ENCODE measurements at regions not wholly inside any gene's neighbourhood (a gene's known extent, or its start where the extent isn't known, plus 50 kb on each side); places are given as distances from the start of the nearest gene placed in this dataset.

GRCh38 chr2:194705398-194705797, 951.6 kb upstream of the SLC39A10 start:
- POLR2A ChIA-PET: no interaction called here
- no peaks in the 10 kb centered on the region for H3K36me3 ChIP-seq (ENCODE audit: control insufficient read depth in 1 of 2, insufficient read depth in 2 of 2, low read length in 2 of 2)
- H4K20me1 ChIP-seq (ENCODE audit: insufficient read depth): no peaks in the 10 kb centered on the region
- no peak overlapping the region for H2AFZ ChIP-seq (ENCODE audit: low read depth, low read length, poor library complexity, severe bottlenecking)
- no peaks in the 10 kb centered on the region for H3K9me2 ChIP-seq (ENCODE audit: insufficient read depth)
- DNase-seq (ENCODE audit: low read depth, low spot score): no peak
- no TSS peak for BruUV-seq (replicated peaks)
- H3K27ac ChIP-seq (ENCODE audit: low read depth, low read length): no peak overlapping the region
- TF ChIP-seq EZH2phosphoT487 (IDR thresholded peaks at IDR 0.05; ENCODE audit: borderline replicate concordance): no peak
- TF ChIP-seq ZNF274 (IDR thresholded peaks at IDR 0.05; ENCODE audit: low read depth, low read length): no peak
- TF ChIP-seq POLR2A (IDR thresholded peaks at IDR 0.05; ENCODE audit: borderline replicate concordance, extremely low read depth, insufficient read depth, insufficient read length): no peak
- no peak for TF ChIP-seq CEBPB (IDR thresholded peaks at IDR 0.05; ENCODE audit: low read depth)
- TF ChIP-seq POLR2AphosphoS5 (IDR thresholded peaks at IDR 0.05; ENCODE audit: low read depth, low read length): no peak
- TF ChIP-seq, protein P1, sequence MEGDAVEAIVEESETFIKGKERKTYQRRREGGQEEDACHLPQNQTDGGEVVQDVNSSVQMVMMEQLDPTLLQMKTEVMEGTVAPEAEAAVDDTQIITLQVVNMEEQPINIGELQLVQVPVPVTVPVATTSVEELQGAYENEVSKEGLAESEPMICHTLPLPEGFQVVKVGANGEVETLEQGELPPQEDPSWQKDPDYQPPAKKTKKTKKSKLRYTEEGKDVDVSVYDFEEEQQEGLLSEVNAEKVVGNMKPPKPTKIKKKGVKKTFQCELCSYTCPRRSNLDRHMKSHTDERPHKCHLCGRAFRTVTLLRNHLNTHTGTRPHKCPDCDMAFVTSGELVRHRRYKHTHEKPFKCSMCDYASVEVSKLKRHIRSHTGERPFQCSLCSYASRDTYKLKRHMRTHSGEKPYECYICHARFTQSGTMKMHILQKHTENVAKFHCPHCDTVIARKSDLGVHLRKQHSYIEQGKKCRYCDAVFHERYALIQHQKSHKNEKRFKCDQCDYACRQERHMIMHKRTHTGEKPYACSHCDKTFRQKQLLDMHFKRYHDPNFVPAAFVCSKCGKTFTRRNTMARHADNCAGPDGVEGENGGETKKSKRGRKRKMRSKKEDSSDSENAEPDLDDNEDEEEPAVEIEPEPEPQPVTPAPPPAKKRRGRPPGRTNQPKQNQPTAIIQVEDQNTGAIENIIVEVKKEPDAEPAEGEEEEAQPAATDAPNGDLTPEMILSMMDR (IDR thresholded peaks at IDR 0.05 in 2 of 3, conservative IDR thresholded peaks at IDR 0.05 in 1 of 3; ENCODE audit: borderline replicate concordance in 1 of 3, insufficient read depth in 1 of 3, low read depth in 2 of 3, low read length in 2 of 3): no peak
- TF ChIP-seq SRF (IDR thresholded peaks at IDR 0.05; ENCODE audit: low read depth): no peak
- TF ChIP-seq FOSL1 (IDR thresholded peaks at IDR 0.05; ENCODE audit: low read depth): no peak
- TF ChIP-seq ATF3 (IDR thresholded peaks at IDR 0.05): no peak
- TF ChIP-seq EZH2 (IDR thresholded peaks at IDR 0.05): no peak
- no peak for TF ChIP-seq TCF7L2 (IDR thresholded peaks at IDR 0.05; ENCODE audit: borderline replicate concordance, extremely low read depth, insufficient read depth, insufficient read length)
- no peak for TF ChIP-seq JUND (IDR thresholded peaks at IDR 0.05)
- TF ChIP-seq, protein P2, sequence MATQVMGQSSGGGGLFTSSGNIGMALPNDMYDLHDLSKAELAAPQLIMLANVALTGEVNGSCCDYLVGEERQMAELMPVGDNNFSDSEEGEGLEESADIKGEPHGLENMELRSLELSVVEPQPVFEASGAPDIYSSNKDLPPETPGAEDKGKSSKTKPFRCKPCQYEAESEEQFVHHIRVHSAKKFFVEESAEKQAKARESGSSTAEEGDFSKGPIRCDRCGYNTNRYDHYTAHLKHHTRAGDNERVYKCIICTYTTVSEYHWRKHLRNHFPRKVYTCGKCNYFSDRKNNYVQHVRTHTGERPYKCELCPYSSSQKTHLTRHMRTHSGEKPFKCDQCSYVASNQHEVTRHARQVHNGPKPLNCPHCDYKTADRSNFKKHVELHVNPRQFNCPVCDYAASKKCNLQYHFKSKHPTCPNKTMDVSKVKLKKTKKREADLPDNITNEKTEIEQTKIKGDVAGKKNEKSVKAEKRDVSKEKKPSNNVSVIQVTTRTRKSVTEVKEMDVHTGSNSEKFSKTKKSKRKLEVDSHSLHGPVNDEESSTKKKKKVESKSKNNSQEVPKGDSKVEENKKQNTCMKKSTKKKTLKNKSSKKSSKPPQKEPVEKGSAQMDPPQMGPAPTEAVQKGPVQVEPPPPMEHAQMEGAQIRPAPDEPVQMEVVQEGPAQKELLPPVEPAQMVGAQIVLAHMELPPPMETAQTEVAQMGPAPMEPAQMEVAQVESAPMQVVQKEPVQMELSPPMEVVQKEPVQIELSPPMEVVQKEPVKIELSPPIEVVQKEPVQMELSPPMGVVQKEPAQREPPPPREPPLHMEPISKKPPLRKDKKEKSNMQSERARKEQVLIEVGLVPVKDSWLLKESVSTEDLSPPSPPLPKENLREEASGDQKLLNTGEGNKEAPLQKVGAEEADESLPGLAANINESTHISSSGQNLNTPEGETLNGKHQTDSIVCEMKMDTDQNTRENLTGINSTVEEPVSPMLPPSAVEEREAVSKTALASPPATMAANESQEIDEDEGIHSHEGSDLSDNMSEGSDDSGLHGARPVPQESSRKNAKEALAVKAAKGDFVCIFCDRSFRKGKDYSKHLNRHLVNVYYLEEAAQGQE (IDR thresholded peaks at IDR 0.05; ENCODE audit: low read depth): no peak
- TF ChIP-seq RAD21 (IDR thresholded peaks at IDR 0.05; ENCODE audit: low read depth): no peak
- no peak for TF ChIP-seq YY1 (IDR thresholded peaks at IDR 0.05; ENCODE audit: extremely low read depth, insufficient replicate concordance, low read depth, low read length)
- TF ChIP-seq ZBTB33 (IDR thresholded peaks at IDR 0.05; ENCODE audit: extremely low read depth, insufficient replicate concordance, low read length): no peak
- TF ChIP-seq CBX3 (IDR thresholded peaks at IDR 0.05; ENCODE audit: low read depth): no peak
- H3K4me2 ChIP-seq (ENCODE audit: low read length): no peak overlapping the region
- intact Hi-C loops (cut with micrococcal nuclease): no loop called here
- H3K27me3 ChIP-seq (ENCODE audit: insufficient read depth, low read length): no peaks in the 10 kb centered on the region
- H3K79me2 ChIP-seq (ENCODE audit: insufficient read depth, low read length): no peaks in the 10 kb centered on the region
- no peaks in the 10 kb centered on the region for H3K4me1 ChIP-seq (ENCODE audit: control insufficient read depth in 1 of 2, insufficient read depth in 2 of 2, low read length in 2 of 2)
- no peak overlapping the region for H3K4me3 ChIP-seq (replicated peaks in 1 of 2; ENCODE audit: low read depth in 1 of 2, low read length in 2 of 2)
- no peak overlapping the region for H3K9ac ChIP-seq (ENCODE audit: low read length)
- RAD21 ChIA-PET (ENCODE audit: low non-redundant PET in 1 of 2, low total read pairs in 2 of 2, uncharacterized antibody in 2 of 2, unreplicated experiment in 2 of 2): no interaction called here
- H3K9me3 ChIP-seq (ENCODE audit: control insufficient read depth in 1 of 2, insufficient read depth in 1 of 2, low read depth in 1 of 2, low read length in 2 of 2): no peaks in the 10 kb centered on the region
- ATAC-seq: no peak
- CTCF ChIA-PET: no interaction called here

Data from HCT116 (cell line).